ENCODE measurements at regions not wholly inside any gene's neighbourhood (a gene's known extent, or its start where the extent isn't known, plus 50 kb on each side); places are given as distances from the start of the nearest gene placed in this dataset.

GRCh38 chr1:5385096-5385799 lies 607.0 kb downstream of the NPHP4 start:
- TF ChIP-seq CTCF (IDR thresholded peaks at IDR 0.05; ENCODE audit: borderline replicate concordance, extremely low read depth, low read length, poor library complexity, severe bottlenecking) = no peak
- no peak for TF ChIP-seq EZH2 (IDR thresholded peaks at IDR 0.05; ENCODE audit: borderline replicate concordance, low read depth, low read length, severe bottlenecking)
